TTC549 (cell line): ENCODE measurements at regions not wholly inside any gene's neighbourhood (a gene's known extent, or its start where the extent isn't known, plus 50 kb on each side); places are given as distances from the start of the nearest gene placed in this dataset.
"Not testable (repeated sequence)": the region's sequence is repeated elsewhere in the genome, so short reads cannot be mapped to it uniquely, and the experiment has no call there.

Source experiments
- FAIRE-seq: peaks from 2 replicates; lab custom pipeline; 2012; peaks lifted over from hg19 to GRCh38; lab: Jason Lieb, UNC

DNA sequence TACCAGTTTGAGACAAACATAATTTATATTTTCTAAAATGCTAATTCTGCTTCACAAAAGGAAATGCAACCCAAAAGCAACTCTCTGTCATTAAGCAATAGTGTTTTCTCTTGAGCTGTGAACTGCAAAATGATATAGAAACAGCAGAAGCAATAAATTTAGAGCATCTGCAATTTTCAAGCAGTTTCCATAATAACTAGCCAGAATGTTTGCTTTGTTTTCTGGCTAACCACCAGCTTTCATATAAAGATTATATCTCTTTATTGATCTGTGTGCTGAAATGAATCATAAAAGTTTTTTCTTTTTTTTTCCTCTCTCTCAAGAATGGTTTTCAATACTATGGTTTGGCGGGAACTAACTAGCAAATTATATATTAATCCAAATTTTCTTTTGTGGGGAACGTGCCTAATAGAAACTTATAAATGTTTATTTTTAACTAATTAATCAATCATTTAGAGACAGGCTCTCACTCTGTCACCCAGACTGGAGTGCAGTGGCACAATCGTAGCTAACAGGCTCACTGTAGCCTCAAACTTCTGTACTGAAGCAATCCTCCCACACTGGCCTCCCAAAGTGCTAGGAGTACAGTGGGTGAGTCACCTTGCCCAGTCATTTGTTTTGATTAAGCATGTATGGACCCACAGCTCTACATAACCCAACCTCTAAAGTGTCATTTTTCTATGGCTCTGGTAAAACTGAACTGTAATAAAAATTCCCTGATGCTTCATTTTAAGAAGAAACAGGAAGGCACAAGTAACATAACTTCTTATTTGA is 830.1 kb upstream of the MGAT4C start:
- FAIRE-seq, result no peak

DNA sequence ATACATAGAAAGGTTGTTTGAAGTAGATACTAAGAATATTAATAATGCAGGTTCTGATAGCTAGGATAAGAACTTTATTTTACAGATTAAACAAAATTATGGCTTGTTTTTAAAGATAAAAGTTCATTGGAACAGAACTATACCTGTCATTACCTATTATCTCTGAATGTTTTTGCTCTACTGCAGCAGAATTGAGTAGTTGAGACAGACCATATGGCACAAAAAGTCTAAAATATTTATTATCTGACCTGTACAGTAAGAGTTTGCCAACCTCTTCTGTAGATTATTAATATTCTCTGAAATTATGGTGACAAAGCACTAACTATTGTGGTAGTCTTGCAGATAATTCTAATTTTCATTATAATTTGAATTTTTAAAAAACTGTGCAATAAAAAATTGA is 829.1 kb upstream of the MGAT4C start:
- FAIRE-seq, result no peak

DNA sequence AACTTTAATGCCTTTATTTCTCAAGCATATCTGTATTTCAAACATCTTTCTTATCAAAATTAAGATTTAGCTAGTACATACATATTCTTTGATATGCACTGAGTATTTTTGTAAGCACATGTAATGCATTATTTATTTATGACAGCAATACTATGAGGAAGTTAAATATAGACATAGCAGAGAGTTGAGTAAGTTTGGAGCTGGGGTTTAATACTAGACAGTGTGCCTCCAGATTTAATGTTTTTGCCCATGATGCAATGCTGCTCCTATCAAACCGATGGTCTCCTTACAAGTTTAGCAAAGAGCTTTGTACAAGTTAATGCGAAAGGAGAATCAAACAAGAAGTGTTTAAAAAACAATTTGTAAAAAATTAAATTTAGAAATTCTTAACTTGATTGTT is 826.6 kb upstream of the MGAT4C start:
- no peak for FAIRE-seq

DNA sequence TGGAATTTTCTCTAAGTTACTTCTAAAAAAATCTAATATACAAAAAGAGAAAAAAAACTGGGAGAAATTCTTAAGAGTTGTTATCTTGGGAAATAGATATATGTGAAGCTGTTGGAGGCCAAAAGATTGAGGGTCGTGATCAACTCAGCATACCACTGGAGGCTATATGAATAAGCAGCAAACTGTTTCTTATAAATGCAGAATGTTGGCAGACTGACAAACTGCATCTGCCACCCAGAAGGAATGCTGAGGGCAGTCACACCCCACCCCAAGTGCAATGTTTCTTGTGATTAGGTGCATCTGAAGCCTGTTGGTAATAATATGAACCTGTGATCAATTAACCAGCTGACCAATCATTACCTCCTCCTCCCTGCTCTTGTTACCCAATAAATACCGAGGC is 818.6 kb upstream of the MGAT4C start:
- FAIRE-seq, result no peak

- no peak for FAIRE-seq
Observed at GRCh38 chr12:87066326-87066725, 810.1 kb upstream of the MGAT4C start.

DNA sequence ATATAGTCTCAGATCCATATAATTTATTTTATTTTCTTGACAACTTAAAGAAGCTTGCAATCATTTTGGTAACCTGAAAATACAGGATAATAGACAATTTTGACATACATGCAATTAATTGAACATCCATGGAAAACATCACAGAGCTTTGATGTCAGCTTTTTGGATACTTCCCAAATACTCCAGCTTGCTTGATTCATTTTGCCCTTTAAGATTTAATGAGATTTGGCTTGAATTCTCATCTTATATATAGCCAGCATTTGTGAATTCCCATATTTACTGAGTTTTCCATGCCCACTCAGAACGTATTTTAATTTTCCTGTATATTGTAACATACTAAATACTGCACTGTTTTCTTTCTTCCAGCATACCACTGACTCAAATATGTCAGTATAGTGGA is 803.0 kb upstream of the MGAT4C start:
- FAIRE-seq, result no peak

- no peak for FAIRE-seq
Observed at GRCh38 chr12:87054226-87054625, 798.0 kb upstream of the MGAT4C start.

DNA sequence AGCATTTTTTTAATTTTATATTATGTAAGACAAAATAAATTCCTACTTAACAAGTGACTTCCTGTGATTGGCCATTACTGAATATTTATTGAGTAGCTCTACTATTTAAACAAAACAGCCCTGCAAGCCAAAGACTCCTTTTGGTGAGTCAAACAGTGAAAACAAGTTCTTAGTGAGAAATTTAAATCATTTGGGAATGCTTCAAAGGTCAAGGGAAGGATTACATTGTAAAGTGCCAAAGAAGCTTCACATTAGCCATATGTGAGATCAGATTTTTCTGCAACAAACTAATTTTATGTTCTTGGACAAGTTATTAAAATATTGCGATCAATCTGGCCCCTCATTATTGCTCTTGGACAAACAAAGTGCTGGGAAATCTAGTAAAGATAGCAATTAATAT is 795.4 kb upstream of the MGAT4C start:
- FAIRE-seq, result no peak

DNA sequence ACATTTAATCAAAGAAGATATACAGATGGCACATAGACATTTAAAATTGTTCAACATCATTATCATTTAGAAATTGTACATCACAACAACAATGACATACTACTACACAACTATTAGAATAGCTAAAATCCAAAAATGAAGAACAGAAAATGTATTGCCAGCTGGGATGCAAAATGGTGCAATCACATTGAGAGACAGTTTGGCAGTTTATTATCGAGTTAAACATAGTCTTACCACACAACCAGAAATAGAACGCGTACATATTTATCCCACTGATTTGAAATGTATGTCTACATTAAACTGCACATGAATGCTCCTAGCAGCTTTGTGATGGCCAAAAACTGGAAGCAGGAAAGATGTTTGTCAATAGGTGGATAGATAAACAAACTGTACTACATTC is 791.5 kb upstream of the MGAT4C start:
- FAIRE-seq, result no peak

GRCh38 chr12:87039536-87039935 is 783.3 kb upstream of the MGAT4C start:
- no peak for FAIRE-seq

DNA sequence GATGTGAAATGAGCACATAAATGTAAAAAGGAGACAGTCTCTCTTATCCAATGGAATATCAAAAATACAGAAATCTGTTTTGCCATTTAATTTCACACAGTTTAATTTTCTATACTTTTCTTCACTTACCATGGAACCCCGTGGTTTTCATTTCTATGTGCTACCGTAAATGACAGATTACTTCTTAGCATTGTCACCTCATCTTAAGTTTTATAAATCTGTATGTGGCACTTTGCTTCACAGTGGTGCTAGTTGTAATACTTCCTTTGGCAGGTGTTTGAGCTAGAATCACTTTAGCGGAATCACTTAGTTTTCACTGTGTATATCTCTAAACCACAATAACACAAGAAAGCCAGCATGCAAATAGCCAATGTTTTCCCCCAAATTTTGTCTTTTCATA is 781.9 kb upstream of the MGAT4C start:
- no peak for FAIRE-seq

- no peak for FAIRE-seq
Observed at GRCh38 chr12:87025976-87026375, 769.8 kb upstream of the MGAT4C start.

DNA sequence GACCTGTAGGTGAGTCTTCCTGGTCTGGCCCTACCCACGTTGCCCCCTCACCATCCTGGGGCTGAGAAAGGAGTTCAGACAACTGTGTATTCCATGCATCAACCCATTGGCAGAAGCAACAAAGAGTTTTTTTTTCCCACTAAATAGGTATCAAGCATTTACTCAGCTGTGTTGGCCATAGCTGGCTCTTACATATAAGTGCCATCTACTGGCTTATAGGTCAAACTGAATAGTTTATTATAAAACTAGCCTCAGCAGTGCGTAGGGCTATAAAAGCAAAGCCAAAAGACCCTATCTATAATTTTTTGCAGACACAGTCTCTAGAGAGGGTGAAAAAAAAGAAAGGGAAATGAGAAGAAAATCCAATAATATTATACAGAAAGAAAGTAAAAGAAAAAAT is 765.2 kb upstream of the MGAT4C start:
- FAIRE-seq, result no peak

GRCh38 chr12:87020071-87020470 is 763.9 kb upstream of the MGAT4C start:
- no peak for FAIRE-seq

GRCh38 chr12:87015352-87015751 is 759.2 kb upstream of the MGAT4C start:
- no peak for FAIRE-seq

DNA sequence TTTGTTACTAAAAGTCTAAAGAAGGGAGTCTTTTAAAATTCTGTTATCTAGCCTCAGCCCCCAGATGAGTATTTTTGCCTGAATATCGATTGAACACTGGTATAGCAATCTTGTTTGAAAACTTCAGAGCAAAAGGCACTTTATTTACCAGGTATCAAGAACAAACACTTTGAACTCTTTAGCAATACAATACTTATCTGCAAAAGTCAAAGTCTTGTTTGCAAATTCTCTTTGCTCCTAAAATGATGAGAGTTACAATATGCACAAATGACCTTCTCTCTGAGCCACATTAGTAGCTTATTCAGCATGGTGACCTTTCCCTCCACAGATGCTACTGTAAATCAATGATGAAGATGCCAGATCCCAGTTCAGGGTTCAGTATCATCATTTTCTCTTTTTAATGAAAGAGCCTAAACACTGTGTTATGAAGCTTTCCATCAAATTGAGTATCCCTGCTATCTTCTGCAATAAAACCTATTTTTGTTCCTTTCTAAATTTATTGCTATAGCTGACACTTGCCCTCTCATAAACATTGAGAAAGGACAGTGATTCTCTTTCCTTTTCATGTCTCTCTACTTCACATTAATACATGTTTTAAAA is 752.7 kb upstream of the MGAT4C start:
- FAIRE-seq, result no peak

GRCh38 chr12:87001102-87001501 is 744.9 kb upstream of the MGAT4C start:
- no peak for FAIRE-seq

- no peak for FAIRE-seq
Observed at GRCh38 chr12:86985298-86985697, 729.1 kb upstream of the MGAT4C start.

DNA sequence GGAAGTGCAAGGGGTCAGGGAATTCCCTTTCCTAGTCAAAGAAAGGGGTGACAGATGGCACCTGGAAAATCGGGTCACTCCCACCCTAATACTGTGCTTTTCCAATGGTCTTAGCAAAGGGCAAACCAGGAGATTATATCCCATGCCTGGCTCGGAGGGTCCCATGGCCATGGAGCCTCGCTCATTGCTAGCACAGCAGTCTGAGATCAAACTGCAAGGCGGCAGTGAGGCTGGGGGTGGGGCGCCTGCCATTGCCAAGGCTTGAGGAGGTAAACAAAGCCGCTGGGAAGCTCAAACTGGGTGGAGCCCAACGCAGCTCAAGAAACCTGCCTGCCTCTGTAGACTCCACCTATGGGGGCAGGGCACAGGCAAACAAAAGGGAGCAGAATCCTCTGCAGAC is 714.4 kb upstream of the MGAT4C start:
- not testable (repeated sequence) for FAIRE-seq

DNA sequence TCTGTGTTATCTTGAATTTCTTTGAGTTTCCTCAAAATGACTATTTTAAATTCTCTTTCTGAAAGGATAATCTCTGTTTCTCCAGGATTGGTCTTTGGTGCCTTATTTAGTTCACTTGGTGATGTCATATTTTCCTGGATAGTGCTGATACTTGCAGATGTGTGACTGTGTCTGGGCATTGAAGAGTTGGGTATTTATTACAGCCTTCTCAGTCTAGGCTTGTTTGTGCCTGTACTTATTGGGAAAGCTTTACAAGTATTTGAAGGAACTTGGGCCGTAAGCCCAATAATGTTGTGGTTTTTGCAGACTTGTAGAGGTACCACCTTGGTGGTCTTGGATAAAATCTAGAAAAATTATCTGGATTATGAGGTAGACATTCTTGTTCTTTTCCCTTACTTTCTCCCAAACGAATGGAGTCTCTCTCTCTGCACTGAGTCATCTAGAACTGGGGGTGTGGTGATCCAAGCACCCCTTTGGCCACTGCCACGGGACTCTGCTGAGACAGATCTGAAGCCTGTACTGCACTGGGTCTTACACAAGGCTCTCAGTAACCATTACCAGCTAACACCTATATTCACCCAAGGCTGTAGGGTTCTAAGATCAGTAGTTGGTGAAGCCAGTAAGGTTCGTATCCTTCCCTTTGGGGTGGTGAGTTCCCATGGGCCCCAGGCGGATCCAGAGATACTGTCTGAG is 703.7 kb upstream of the MGAT4C start:
- no peak for FAIRE-seq

DNA sequence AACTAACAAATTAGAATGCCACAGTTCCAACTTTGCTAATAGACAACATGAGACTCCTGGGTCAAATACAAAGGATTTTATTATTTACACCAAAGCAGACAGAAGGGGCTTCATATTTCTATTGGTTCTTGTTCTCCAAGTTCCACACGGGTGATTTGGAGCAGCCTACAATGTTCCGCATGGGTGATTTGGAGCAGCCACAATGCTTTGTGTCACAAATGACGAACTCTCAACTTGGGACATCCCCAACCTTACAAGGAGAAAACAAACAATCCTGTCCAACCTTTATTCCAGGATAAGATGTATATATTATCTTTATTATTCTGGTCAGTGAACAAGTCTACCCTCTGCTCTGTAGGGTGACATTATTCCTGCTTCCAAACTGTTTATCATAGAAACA is 694.3 kb upstream of the MGAT4C start:
- FAIRE-seq, result no peak

DNA sequence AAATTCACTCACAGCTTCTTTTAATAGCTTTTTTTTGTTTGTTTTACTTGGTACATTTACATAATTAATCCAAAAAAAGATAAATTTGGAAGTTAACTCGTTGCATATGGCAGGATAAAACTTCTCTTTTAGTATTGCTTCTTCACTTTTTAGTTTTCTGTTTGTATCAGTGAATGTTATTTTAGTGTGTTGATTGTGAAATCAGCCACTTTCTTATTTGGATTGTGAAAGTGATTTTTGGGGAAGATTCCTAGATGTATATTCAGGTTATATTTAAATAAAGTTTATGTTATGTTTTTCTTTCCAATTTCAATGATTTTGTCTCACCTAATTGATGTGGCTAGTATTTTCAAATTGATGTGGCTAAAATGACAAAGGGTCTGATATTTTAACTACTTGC is 693.9 kb upstream of the MGAT4C start:
- no peak for FAIRE-seq

DNA sequence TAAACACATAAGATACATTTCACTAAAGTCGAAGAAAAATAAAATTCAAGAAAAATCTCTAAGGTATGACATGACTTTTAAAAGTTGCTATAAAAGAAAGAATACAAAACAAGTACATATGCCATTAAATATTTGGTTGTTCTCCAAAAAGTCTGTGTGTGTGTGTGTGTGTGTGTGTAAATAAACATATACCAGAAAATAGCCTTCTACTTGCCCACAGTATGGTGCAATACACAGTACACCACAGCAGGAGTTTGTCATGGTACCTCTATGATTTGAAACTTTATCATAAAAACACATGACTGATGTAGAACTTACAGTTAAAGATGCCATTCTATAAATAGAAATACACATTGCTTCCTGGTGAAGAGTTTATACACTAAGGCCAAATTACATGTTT is 692.7 kb upstream of the MGAT4C start:
- FAIRE-seq, result no peak

GRCh38 chr12:86945685-86946196 is 689.5 kb upstream of the MGAT4C start:
- FAIRE-seq, result no peak
